PC-3 (cell line): ENCODE measurements at regions not wholly inside any gene's neighbourhood (a gene's known extent, or its start where the extent isn't known, plus 50 kb on each side); places are given as distances from the start of the nearest gene placed in this dataset.

Experiments used
- EZH2 ChIP-seq: fragments of 300-600 bp; sonication (generic); IDR thresholded peaks from one replicate; pipeline ENCODE4 v1.6.1; 2017; ENCODE audit warnings: antibody characterized with exemption, mild to moderate bottlenecking, low read length; ENCODE audit not compliant: unreplicated experiment
- EZH2phosphoT487 ChIP-seq: fragments of 300-600 bp; sonication (generic); IDR thresholded peaks from 2 replicates; pipeline ENCODE4 v1.6.1; 2018; ENCODE audit warnings: mild to moderate bottlenecking, antibody characterized with exemption, low read length, borderline replicate concordance
- TF ChIP-seq, protein P1 (sequence below): fragments of 300-600 bp; sonication (generic); conservative IDR thresholded peaks from 2 replicates; pipeline ENCODE4 v1.5.1; 2017; ENCODE audit warnings: antibody characterized with exemption, low read depth, mild to moderate bottlenecking, low read length

DNA sequence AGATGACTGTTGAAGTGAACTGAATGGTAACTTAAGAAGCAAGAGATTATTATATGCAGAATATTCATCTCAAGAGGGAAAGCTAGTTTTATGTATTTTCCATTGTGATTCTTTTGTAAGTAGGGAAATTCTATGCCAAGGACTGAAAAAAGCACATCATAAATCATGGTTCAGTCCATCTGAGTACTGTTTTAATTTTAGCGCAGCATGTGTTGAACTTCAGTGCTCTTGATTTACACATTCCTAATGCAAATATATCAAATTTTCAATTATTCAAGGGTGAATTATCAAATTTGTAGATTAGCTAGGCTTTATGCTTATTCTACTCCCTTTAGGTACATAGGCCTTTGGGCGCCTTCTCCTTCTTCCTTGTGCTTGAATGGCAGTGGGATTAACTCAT, 50.3 kb upstream of the TCF12 start:
- TF ChIP-seq, protein P1, sequence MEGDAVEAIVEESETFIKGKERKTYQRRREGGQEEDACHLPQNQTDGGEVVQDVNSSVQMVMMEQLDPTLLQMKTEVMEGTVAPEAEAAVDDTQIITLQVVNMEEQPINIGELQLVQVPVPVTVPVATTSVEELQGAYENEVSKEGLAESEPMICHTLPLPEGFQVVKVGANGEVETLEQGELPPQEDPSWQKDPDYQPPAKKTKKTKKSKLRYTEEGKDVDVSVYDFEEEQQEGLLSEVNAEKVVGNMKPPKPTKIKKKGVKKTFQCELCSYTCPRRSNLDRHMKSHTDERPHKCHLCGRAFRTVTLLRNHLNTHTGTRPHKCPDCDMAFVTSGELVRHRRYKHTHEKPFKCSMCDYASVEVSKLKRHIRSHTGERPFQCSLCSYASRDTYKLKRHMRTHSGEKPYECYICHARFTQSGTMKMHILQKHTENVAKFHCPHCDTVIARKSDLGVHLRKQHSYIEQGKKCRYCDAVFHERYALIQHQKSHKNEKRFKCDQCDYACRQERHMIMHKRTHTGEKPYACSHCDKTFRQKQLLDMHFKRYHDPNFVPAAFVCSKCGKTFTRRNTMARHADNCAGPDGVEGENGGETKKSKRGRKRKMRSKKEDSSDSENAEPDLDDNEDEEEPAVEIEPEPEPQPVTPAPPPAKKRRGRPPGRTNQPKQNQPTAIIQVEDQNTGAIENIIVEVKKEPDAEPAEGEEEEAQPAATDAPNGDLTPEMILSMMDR: no peak
- TF ChIP-seq EZH2: no peak
- TF ChIP-seq EZH2phosphoT487: no peak
